ENCODE measurements at regions not wholly inside any gene's neighbourhood (a gene's known extent, or its start where the extent isn't known, plus 50 kb on each side); places are given as distances from the start of the nearest gene placed in this dataset.

DNA sequence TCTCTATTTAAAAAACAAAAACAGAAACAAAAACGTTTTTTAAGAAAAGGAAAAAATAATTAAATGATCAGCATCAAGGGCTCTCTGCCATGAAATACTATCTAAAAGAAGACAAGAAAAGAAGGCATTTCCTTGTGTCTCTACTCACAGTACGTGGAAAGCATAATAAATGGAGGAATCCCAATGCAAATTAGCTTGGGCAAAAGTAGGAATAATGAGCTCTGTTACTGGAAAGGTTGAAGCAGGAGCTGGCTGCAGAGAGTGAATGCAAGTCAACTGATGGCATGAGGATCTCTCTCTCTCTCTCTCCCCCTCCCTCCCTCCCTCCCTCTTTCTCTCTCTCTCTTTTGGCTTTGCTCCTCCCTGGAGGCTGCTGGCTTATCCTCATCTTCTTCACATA is 85.9 kb downstream of the TBX3 start:
- TF ChIP-seq EZH2 (IDR thresholded peaks at IDR 0.05; ENCODE audit: borderline replicate concordance, low read depth, low read length, poor library complexity, severe bottlenecking): no peak
- TF ChIP-seq, protein P1, sequence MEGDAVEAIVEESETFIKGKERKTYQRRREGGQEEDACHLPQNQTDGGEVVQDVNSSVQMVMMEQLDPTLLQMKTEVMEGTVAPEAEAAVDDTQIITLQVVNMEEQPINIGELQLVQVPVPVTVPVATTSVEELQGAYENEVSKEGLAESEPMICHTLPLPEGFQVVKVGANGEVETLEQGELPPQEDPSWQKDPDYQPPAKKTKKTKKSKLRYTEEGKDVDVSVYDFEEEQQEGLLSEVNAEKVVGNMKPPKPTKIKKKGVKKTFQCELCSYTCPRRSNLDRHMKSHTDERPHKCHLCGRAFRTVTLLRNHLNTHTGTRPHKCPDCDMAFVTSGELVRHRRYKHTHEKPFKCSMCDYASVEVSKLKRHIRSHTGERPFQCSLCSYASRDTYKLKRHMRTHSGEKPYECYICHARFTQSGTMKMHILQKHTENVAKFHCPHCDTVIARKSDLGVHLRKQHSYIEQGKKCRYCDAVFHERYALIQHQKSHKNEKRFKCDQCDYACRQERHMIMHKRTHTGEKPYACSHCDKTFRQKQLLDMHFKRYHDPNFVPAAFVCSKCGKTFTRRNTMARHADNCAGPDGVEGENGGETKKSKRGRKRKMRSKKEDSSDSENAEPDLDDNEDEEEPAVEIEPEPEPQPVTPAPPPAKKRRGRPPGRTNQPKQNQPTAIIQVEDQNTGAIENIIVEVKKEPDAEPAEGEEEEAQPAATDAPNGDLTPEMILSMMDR (conservative IDR thresholded peaks at IDR 0.05; ENCODE audit: low read depth, low read length): no peak

Data from A673 (cell line).